PC-9 (cell line): ENCODE measurements at regions not wholly inside any gene's neighbourhood (a gene's known extent, or its start where the extent isn't known, plus 50 kb on each side); places are given as distances from the start of the nearest gene placed in this dataset.

Source experiments
- CTCF ChIP-seq: fragments of 200-600 bp; sonication (generic); conservative IDR thresholded peaks from 2 replicates; pipeline ENCODE4 v1.6.1; 2017; ENCODE audit warnings: mixed run types, antibody characterized with exemption, mild to moderate bottlenecking, moderate library complexity
- EZH2 ChIP-seq: fragments of 200-600 bp; sonication (generic); IDR thresholded peaks from 2 replicates; pipeline ENCODE4 v1.8.0; 2017; ENCODE audit warnings: antibody characterized with exemption, low read depth

GRCh38 chr7:57354195-57354594, 95.8 kb upstream of the ZNF716 start:
- no peak for TF ChIP-seq EZH2
- no peak for TF ChIP-seq CTCF
